Fibroblast of mammary gland (primary cell): ENCODE measurements at regions not wholly inside any gene's neighbourhood (a gene's known extent, or its start where the extent isn't known, plus 50 kb on each side); places are given as distances from the start of the nearest gene placed in this dataset.

Experiments
- DNase-seq: peaks from one replicate; pipeline ENCODE4 v3.0.0-alpha.2; 2010; ENCODE audit warnings: low read depth
- H3K4me3 ChIP-seq: 2 replicates; pipeline ENCODE4 v1.5.1; 2011; ENCODE audit warnings: low read depth, mild to moderate bottlenecking, low read length, moderate library complexity; ENCODE audit not compliant: control insufficient read depth
- TF ChIP-seq, protein P1 (sequence below): conservative IDR thresholded peaks from 2 replicates; pipeline ENCODE4 v1.5.1; 2011; ENCODE audit warnings: low read depth, low read length, inconsistent platforms; ENCODE audit not compliant: control insufficient read depth, insufficient read depth

DNA sequence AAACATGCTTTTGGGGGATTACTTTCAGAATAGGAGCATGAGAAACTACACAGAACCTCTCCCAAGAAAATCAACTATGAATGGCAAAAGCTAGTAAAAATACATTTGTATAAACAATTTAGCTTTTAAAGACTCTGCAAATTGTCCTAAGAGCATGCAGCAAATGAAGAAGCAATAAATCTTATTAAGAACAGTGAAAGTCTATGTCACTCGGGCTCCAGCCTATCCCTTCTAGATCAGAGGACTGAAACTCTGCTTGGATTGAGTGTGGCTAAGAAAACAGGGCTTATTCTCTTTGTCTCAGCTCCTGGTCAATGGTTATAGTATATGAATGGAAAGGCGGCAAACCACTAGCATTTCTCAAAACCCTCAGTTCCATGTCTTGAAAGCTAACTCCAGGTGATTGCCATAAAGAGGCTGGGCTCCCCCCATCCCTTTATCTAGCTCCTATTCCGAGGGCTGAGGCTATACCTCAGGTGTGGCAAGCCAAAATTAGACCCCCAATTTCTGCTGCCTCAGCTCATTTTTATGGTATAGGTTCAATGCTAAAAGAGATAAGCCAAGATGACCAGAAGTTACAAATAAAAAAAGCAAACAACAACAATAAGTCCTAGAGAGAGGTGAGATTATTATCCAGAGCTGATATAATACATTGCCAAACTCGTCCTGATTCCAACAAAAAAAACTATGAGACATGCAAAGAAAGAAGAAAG, 953.2 kb downstream of the SLITRK6 start:
- no peak overlapping the region for H3K4me3 ChIP-seq
- DNase-seq, result no peak
- TF ChIP-seq, protein P1, sequence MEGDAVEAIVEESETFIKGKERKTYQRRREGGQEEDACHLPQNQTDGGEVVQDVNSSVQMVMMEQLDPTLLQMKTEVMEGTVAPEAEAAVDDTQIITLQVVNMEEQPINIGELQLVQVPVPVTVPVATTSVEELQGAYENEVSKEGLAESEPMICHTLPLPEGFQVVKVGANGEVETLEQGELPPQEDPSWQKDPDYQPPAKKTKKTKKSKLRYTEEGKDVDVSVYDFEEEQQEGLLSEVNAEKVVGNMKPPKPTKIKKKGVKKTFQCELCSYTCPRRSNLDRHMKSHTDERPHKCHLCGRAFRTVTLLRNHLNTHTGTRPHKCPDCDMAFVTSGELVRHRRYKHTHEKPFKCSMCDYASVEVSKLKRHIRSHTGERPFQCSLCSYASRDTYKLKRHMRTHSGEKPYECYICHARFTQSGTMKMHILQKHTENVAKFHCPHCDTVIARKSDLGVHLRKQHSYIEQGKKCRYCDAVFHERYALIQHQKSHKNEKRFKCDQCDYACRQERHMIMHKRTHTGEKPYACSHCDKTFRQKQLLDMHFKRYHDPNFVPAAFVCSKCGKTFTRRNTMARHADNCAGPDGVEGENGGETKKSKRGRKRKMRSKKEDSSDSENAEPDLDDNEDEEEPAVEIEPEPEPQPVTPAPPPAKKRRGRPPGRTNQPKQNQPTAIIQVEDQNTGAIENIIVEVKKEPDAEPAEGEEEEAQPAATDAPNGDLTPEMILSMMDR, result no peak

DNA sequence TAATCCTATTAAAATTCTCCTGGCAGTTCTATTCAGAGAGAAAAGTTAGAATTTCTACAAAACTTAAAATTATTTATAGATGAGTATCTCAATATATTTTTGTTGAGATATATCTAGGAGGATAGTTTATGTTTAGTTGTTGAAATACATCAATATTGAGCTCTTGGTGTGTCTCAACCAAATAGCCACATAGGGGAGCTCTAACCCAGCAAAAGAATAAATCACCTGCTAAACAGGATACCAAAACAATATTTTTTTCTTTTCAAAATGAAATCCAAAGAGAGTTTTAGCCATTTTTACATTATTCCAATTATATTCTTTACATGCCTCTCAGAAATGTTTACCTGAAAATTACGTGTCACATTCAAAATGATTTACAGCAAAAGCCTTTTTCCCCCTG, 954.7 kb downstream of the SLITRK6 start:
- TF ChIP-seq, protein P1, result no peak
- no peak for DNase-seq
- H3K4me3 ChIP-seq, result no peak overlapping the region

DNA sequence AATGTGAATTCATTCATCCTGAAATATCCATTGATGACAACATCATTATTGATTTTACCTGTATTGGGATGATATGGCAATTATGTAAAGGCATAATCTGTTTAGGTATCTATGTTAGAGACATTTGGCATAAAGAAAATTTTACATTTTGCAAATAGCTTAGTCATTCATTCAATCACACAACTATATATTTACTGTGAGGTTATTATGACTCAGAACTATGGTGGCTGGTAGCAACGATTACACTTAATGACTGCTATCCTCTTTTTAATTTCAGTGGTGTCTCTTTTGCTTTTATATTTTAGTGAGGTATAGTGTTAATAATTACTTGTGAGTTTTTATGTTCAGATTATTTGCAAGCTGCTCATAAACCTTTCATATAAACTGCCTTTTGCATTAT, 955.9 kb downstream of the SLITRK6 start:
- TF ChIP-seq, protein P1, result no peak
- no peak overlapping the region for H3K4me3 ChIP-seq

DNA sequence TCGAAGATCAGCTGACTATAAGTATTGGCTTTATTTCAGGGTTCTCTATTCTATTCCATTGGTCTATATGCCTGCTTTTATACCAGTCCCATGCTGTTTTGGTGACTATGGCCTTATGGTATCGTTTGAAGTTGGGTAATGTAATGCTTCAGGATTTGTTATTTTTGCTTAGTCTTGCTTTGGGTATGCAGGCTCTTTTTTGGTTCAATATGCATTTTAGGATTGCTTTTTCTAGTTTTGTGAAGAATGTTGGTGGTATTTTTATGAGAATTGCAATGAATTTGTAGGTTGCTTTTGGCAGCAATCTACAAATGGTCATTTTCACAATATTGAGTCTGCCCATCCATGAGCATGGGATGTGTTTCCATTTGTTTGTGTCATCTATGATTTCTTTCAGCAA, 951.9 kb upstream of the SLITRK1 start:
- TF ChIP-seq, protein P1, result no peak
- no peak overlapping the region for H3K4me3 ChIP-seq
- no peak for DNase-seq

More for the DNA sequence above, 955.9 kb downstream of the SLITRK6 start:
- no peak for DNase-seq

DNA sequence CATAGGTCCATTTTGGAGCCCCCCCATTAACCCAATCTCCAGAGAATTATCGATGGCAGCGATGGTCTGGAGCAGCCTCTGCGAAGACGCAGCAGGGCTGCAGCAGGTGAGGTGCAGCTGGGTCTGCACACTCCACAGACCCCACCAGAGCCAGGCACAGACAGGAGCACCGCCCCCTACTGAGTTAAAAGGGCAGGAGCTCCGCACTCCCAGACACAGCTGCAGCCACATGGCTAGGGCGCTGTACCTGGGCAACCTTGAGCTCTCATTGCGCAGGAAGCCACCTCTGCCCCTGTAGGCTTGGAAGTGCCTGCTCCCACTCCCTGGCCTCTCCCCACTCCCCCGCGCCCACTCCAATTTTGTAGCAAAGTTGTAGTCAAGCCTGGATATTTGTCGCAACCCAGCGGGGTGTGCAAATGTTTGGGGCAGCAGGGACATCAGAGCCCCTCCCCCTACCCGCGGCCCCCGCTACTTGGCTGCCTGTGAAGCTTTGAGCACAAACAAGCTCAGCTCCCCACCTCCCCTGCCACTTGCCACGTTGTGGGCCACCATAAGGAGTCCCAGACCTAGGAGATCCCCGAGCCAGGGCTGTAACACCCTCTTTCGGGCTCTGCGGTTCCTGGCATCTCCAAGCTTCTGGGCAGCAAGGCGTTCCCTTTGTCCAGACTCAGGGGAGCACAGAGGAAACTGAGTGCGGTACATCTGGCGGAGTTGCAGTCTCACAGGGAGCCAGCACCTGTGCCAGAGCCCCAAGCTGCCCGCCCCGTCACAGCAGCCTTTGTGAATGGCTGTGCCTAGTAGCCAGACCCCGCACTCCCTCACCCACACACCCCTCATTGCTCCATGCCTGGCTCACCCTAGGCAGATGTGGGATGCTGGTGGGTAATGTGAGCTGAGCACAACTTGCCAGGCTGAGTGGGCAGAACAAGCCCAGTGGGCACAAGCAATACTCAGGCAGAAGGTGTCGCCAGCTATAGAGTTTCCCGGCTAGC, 949.7 kb upstream of the SLITRK1 start:
- no peak for DNase-seq
- no peak overlapping the region for H3K4me3 ChIP-seq
- TF ChIP-seq, protein P1, result no peak

DNA sequence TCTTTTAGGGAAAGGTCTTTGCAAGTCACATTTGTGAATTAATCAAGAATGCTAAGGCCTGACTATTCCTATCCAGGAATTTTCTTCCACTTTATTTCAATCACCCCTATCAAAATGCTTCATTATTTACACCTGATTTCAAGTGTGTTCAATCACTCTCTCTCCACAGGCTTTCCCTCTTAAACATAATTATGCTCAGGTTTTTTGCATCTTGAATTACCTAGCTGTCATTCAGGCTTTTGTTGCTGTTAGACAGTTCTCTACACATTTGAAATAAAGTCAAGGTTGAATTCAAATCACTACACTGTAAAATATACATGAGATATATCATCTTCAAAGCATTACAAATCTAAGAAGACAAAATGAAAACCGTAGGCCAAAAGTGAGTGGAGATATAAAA, 941.3 kb upstream of the SLITRK1 start:
- DNase-seq, result no peak
- H3K4me3 ChIP-seq, result no peak overlapping the region
- TF ChIP-seq, protein P1, result no peak
